Sigmoid colon (tissue), 4 donors: ENCODE measurements at regions not wholly inside any gene's neighbourhood (a gene's known extent, or its start where the extent isn't known, plus 50 kb on each side); places are given as distances from the start of the nearest gene placed in this dataset.
"Not testable (repeated sequence)": the region's sequence is repeated elsewhere in the genome, so short reads cannot be mapped to it uniquely, and the experiment has no call there.

Experiments used
- POLR2AphosphoS5 ChIP-seq, 4 donors: sonication (generic); formaldehyde crosslinking; IDR thresholded peaks; one replicate each; pipeline ENCODE4 v1.6.1; 2017; ENCODE audit warnings: antibody characterized with exemption in 4 of 4
- TF ChIP-seq, protein P1 (sequence below), 4 experiments: fragments of 450-650 bp in 3 of 4; fragments of 200-600 bp in 1 of 4; IDR thresholded peaks; one replicate each; pipeline ENCODE4 v1.5.1; 2016 to 2019; ENCODE audit warnings: antibody characterized with exemption in 4 of 4, mild to moderate bottlenecking in 3 of 4, moderate library complexity in 2 of 4

- TF ChIP-seq, protein P1, sequence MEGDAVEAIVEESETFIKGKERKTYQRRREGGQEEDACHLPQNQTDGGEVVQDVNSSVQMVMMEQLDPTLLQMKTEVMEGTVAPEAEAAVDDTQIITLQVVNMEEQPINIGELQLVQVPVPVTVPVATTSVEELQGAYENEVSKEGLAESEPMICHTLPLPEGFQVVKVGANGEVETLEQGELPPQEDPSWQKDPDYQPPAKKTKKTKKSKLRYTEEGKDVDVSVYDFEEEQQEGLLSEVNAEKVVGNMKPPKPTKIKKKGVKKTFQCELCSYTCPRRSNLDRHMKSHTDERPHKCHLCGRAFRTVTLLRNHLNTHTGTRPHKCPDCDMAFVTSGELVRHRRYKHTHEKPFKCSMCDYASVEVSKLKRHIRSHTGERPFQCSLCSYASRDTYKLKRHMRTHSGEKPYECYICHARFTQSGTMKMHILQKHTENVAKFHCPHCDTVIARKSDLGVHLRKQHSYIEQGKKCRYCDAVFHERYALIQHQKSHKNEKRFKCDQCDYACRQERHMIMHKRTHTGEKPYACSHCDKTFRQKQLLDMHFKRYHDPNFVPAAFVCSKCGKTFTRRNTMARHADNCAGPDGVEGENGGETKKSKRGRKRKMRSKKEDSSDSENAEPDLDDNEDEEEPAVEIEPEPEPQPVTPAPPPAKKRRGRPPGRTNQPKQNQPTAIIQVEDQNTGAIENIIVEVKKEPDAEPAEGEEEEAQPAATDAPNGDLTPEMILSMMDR (IDR thresholded peaks at IDR 0.05), result not testable (repeated sequence)
- TF ChIP-seq POLR2AphosphoS5 (IDR thresholded peaks at IDR 0.05), result not testable (repeated sequence)
These were observed 298.0 kb downstream of the PLK2 start for GRCh38 chr5:58161889-58162288.
